H9 (cell line): ENCODE measurements at regions not wholly inside any gene's neighbourhood (a gene's known extent, or its start where the extent isn't known, plus 50 kb on each side); places are given as distances from the start of the nearest gene placed in this dataset.

Experiments
- DNase-seq: peaks from one replicate; pipeline ENCODE4 v3.0.0-alpha.2; 2017
- H2AFZ ChIP-seq: one replicate; pipeline ENCODE4 v1.6.1; 2013; ENCODE audit warnings: mild to moderate bottlenecking, low read length, control low read depth, moderate library complexity
- H2AK5ac ChIP-seq: 2 replicates; pipeline ENCODE4 v1.6.1; 2013; ENCODE audit warnings: low read length, control low read depth, mixed read lengths; ENCODE audit not compliant: insufficient read length
- H2BK120ac ChIP-seq: one replicate; pipeline ENCODE4 v1.6.1; 2013; ENCODE audit warnings: low read depth, mild to moderate bottlenecking, low read length, control low read depth, inconsistent platforms; ENCODE audit not compliant: poor library complexity, severe bottlenecking
- H2BK12ac ChIP-seq: 2 replicates; pipeline ENCODE4 v1.6.1; 2013; ENCODE audit warnings: low read length, control low read depth, mixed read lengths, low read depth; ENCODE audit not compliant: insufficient read length
- H2BK15ac ChIP-seq: 2 replicates; pipeline ENCODE4 v1.6.1; 2013; ENCODE audit warnings: low read depth, low read length, control low read depth
- H2BK20ac ChIP-seq: one replicate; pipeline ENCODE4 v1.6.1; 2013; ENCODE audit warnings: low read depth, mild to moderate bottlenecking, low read length, control low read depth, inconsistent platforms; ENCODE audit not compliant: poor library complexity, severe bottlenecking
- H2BK5ac ChIP-seq: 2 replicates; pipeline ENCODE4 v1.6.1; 2013; ENCODE audit warnings: low read length, control low read depth, mixed read lengths; ENCODE audit not compliant: insufficient read length
- H3K14ac ChIP-seq: 2 replicates; pipeline ENCODE4 v1.6.1; 2013; ENCODE audit warnings: low read length, control low read depth; ENCODE audit not compliant: insufficient read depth
- H3K18ac ChIP-seq: 2 replicates; pipeline ENCODE4 v1.6.1; 2013; ENCODE audit warnings: low read depth, mild to moderate bottlenecking, mixed read lengths, low read length, control low read depth; ENCODE audit not compliant: insufficient read length
- H3K23ac ChIP-seq: 2 replicates; pipeline ENCODE4 v1.6.1; 2013; ENCODE audit warnings: low read length, control low read depth, mixed read lengths, low read depth; ENCODE audit not compliant: insufficient read length
- H3K23me2 ChIP-seq: 2 replicates; pipeline ENCODE4 v1.6.1; 2013; ENCODE audit warnings: low read depth, mild to moderate bottlenecking, mixed read lengths, low read length, control low read depth; ENCODE audit not compliant: insufficient read length, poor library complexity, severe bottlenecking
- H3K27ac ChIP-seq: 2 replicates; pipeline ENCODE4 v1.5.1; 2013; ENCODE audit warnings: low read length, control low read depth, mixed read lengths, low read depth; ENCODE audit not compliant: insufficient read length
- H3K27me3 ChIP-seq: 2 replicates; pipeline ENCODE4 v1.6.1; 2013; ENCODE audit warnings: low read length, control low read depth, inconsistent platforms; ENCODE audit not compliant: insufficient read depth
- H3K4ac ChIP-seq: 2 replicates; pipeline ENCODE4 v1.6.1; 2013; ENCODE audit warnings: low read depth, mild to moderate bottlenecking, control low read depth, inconsistent platforms, low read length, moderate library complexity
- H3K4me1 ChIP-seq: 2 replicates; pipeline ENCODE4 v1.6.1; 2013; ENCODE audit warnings: low read length, control low read depth, inconsistent platforms; ENCODE audit not compliant: insufficient read depth
- H3K4me2 ChIP-seq: 2 replicates; pipeline ENCODE4 v1.6.1; 2013; ENCODE audit warnings: low read length, control low read depth, mixed read lengths; ENCODE audit not compliant: insufficient read length, insufficient read depth
- H3K56ac ChIP-seq: 2 replicates; pipeline ENCODE4 v1.6.1; 2013; ENCODE audit warnings: low read depth, mild to moderate bottlenecking, mixed read lengths, low read length, control low read depth; ENCODE audit not compliant: insufficient read length
- H3K79me1 ChIP-seq: 2 replicates; pipeline ENCODE4 v1.6.1; 2013; ENCODE audit warnings: low read depth, mild to moderate bottlenecking, moderate library complexity, low read length, control low read depth, inconsistent platforms; ENCODE audit not compliant: insufficient read depth, poor library complexity, severe bottlenecking
- H3K79me2 ChIP-seq: 2 replicates; pipeline ENCODE4 v1.6.1; 2013; ENCODE audit warnings: low read length, control low read depth, inconsistent platforms; ENCODE audit not compliant: insufficient read depth
- H3K9ac ChIP-seq: 2 replicates; pipeline ENCODE4 v1.6.1; 2013; ENCODE audit warnings: low read length, control low read depth, mixed read lengths; ENCODE audit not compliant: insufficient read length; ENCODE audit errors: extremely low read depth
- H3K9me3 ChIP-seq: one replicate; pipeline ENCODE4 v1.6.1; 2013; ENCODE audit warnings: low read depth, low read length, inconsistent platforms; ENCODE audit not compliant: control insufficient read depth
- H3T11ph ChIP-seq: one replicate; pipeline ENCODE4 v1.6.1; 2013; ENCODE audit warnings: mild to moderate bottlenecking, low read length, control low read depth, inconsistent platforms
- H4K20me1 ChIP-seq: one replicate; pipeline ENCODE4 v1.6.1; 2013; ENCODE audit not compliant: control insufficient read depth, insufficient read length, insufficient read depth
- H4K5ac ChIP-seq: 2 replicates; pipeline ENCODE4 v1.6.1; 2013; ENCODE audit warnings: low read depth, mild to moderate bottlenecking, mixed read lengths, low read length, control low read depth; ENCODE audit not compliant: insufficient read length
- H4K8ac ChIP-seq: replicated peaks from 2 replicates; pipeline ENCODE4 v1.6.1; 2013; ENCODE audit warnings: low read length, control low read depth, mixed read lengths, low read depth; ENCODE audit not compliant: insufficient read length
- H4K91ac ChIP-seq: 2 replicates; pipeline ENCODE4 v1.6.1; 2013; ENCODE audit warnings: low read depth, mild to moderate bottlenecking, moderate library complexity, mixed read lengths, low read length, control low read depth; ENCODE audit not compliant: insufficient read length
- H3K27ac Mint-ChIP-seq, 3 experiments: 2 replicates in 2 of 3; 3 replicates in 1 of 3; pipeline ENCODE4 v1.8.0; 2020 to 2021; ENCODE audit warnings: mixed read lengths in 3 of 3, mild to moderate bottlenecking in 1 of 3, moderate library complexity in 1 of 3
- H3K27me3 Mint-ChIP-seq: 2 replicates; pipeline ENCODE4 v1.8.0; 2021; ENCODE audit warnings: low read depth, mild to moderate bottlenecking, moderate library complexity, mixed read lengths
- H3K36me3 Mint-ChIP-seq, 3 experiments: 2 replicates in 2 of 3; 3 replicates in 1 of 3; pipeline ENCODE4 v1.8.0; 2020 to 2021; ENCODE audit warnings: low read depth in 3 of 3, mixed read lengths in 3 of 3; ENCODE audit not compliant: insufficient read depth in 1 of 3
- H3K4me1 Mint-ChIP-seq, 2 experiments: 2 replicates each; pipeline ENCODE4 v1.8.0; 2020; ENCODE audit warnings: mixed read lengths in 2 of 2
- H3K4me3 Mint-ChIP-seq, 2 experiments: 2 replicates in 1 of 2; 3 replicates in 1 of 2; pipeline ENCODE4 v1.8.0; 2020 to 2021; ENCODE audit warnings: mild to moderate bottlenecking in 2 of 2, mixed read lengths in 2 of 2, moderate library complexity in 1 of 2
- H3K9me3 Mint-ChIP-seq, 2 experiments: 2 replicates in 1 of 2; 3 replicates in 1 of 2; pipeline ENCODE4 v1.8.0; 2020; ENCODE audit warnings: mild to moderate bottlenecking in 2 of 2, mixed read lengths in 2 of 2, moderate library complexity in 1 of 2
- WGBS: extraction: QIAGEN DNeasy Blood & Tissue Kit; methylation state at CpG from one replicate; pipeline ENCODE4 v1.1.7; 2013; ENCODE audit warnings: missing lambda C conversion rate, low lambda C conversion rate, mixed read lengths; ENCODE audit not compliant: insufficient read length; ENCODE audit errors: extremely low coverage; 5-methylcytosine and 5-hydroxymethylcytosine counted together
- TF ChIP-seq, protein P1 (sequence below): fragments of 200-600 bp; sonication (generic); conservative IDR thresholded peaks from 3 replicates; pipeline ENCODE4 v1.8.0; 2021; ENCODE audit warnings: antibody characterized with exemption, mild to moderate bottlenecking

DNA sequence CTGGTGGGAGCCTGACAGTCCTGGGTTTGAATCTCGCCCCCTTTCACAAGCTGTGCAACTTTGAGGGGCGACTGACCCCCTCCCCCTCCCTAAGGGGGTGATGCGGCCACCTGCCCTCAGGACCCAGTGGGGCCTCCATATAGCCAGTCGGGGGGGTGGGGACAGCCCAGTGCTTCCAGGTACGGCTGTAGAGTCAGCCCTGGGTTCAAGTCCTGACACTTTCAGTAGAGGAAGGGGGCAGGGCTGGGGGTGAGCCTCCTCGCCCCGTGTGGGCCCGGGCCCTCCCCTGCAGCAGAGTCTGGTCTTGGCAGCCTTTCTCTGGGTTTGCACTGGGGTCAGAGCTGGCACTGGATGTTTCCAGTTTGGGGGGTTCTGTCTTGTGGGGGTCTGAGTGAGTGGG lies 216.3 kb downstream of the C9orf50 start:
- Histone ChIP-seq H3K79me2 (no peaks in the 10 kb centered on the region), H3K27me3 (no peaks in the 10 kb centered on the region; the same call in 1 of the 2 replicates), H2BK12ac (no peak overlapping the region), H3K23ac (no peak overlapping the region), H3K23me2 (no peaks in the 10 kb centered on the region), H2BK5ac (no peak overlapping the region), H2AFZ (no peak overlapping the region), H3K18ac (no peak overlapping the region), H2BK15ac (no peak overlapping the region), H2AK5ac (no peak overlapping the region), H3K4me2 (no peak overlapping the region), H3K4ac (no peak overlapping the region), H3K79me1 (no peaks in the 10 kb centered on the region), H2BK20ac (no peak overlapping the region), H3K9me3 (no peaks in the 10 kb centered on the region), H3K4me1 (no peaks in the 10 kb centered on the region; the same call in 1 of the 2 replicates), H4K20me1 (no peaks in the 10 kb centered on the region), H4K5ac (no peak overlapping the region), H2BK120ac (no peak overlapping the region), H4K91ac (no peak overlapping the region), H4K8ac (no peak overlapping the region), H3K9ac (no peak overlapping the region), H3T11ph (no peak overlapping the region), H3K56ac (no peak overlapping the region), H3K14ac (no peak overlapping the region), H3K27ac (no peak overlapping the region)
- TF ChIP-seq, protein P1, sequence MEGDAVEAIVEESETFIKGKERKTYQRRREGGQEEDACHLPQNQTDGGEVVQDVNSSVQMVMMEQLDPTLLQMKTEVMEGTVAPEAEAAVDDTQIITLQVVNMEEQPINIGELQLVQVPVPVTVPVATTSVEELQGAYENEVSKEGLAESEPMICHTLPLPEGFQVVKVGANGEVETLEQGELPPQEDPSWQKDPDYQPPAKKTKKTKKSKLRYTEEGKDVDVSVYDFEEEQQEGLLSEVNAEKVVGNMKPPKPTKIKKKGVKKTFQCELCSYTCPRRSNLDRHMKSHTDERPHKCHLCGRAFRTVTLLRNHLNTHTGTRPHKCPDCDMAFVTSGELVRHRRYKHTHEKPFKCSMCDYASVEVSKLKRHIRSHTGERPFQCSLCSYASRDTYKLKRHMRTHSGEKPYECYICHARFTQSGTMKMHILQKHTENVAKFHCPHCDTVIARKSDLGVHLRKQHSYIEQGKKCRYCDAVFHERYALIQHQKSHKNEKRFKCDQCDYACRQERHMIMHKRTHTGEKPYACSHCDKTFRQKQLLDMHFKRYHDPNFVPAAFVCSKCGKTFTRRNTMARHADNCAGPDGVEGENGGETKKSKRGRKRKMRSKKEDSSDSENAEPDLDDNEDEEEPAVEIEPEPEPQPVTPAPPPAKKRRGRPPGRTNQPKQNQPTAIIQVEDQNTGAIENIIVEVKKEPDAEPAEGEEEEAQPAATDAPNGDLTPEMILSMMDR = no peak
- Mint-ChIP-seq H3K4me3 (no peak overlapping the region), H3K4me1 (peaks cover 29 to 42% of the 10 kb centered on the region in 2 experiments), H3K27ac (no peak overlapping the region), H3K9me3 (no peaks in the 10 kb centered on the region), H3K36me3 (0 out of 7 replicates have a peak, but pooled peaks cover 0 to under 1% (median 0%) of the 10 kb centered on the region in 3 experiments), H3K27me3 (peaks cover 24% of the 10 kb centered on the region)
- no CpG with 5 or more reads among the region's 8 CpGs for WGBS
- no peak for DNase-seq
